Ectodermal cell (in vitro differentiated cells): ENCODE measurements at regions not wholly inside any gene's neighbourhood (a gene's known extent, or its start where the extent isn't known, plus 50 kb on each side); places are given as distances from the start of the nearest gene placed in this dataset.

Experiments used
- H3K27ac ChIP-seq: 2 replicates; pipeline ENCODE4 v1.7.0; 2013; ENCODE audit warnings: mild to moderate bottlenecking, low read depth, low read length; ENCODE audit not compliant: insufficient read depth, poor library complexity, severe bottlenecking
- H3K27me3 ChIP-seq: 2 replicates; pipeline ENCODE4 v1.7.0; 2013; ENCODE audit warnings: mild to moderate bottlenecking, low read length; ENCODE audit not compliant: insufficient read depth, control insufficient read depth, poor library complexity, severe bottlenecking
- H3K36me3 ChIP-seq: one replicate; pipeline ENCODE4 v1.7.0; 2013; ENCODE audit warnings: low read length; ENCODE audit not compliant: control insufficient read depth, insufficient read depth
- H3K4me1 ChIP-seq: one replicate; pipeline ENCODE4 v1.7.0; 2013; ENCODE audit warnings: low read length; ENCODE audit not compliant: control insufficient read depth, insufficient read depth
- H3K4me3 ChIP-seq: 2 replicates; pipeline ENCODE4 v1.7.0; 2013; ENCODE audit warnings: low read depth, low read length, control low read depth; ENCODE audit not compliant: insufficient read depth
- H3K9me3 ChIP-seq: 2 replicates; pipeline ENCODE4 v1.7.0; 2013; ENCODE audit warnings: mild to moderate bottlenecking, low read length, moderate library complexity; ENCODE audit not compliant: control insufficient read depth
- WGBS, 2 experiments: methylation state at CpG; one replicate each; pipeline ENCODE4 v1.1.7; 2013; ENCODE audit warnings: missing lambda C conversion rate in 2 of 2; 5-methylcytosine and 5-hydroxymethylcytosine counted together

- H3K36me3 ChIP-seq = no peaks in the 10 kb centered on the region
- WGBS, 2 experiments = 28 to 51% methylated on average over 6 to 7 of the region's 7 CpGs
- peak overlapping the region; percentile 11 for H3K27ac ChIP-seq
- no peak overlapping the region for H3K4me3 ChIP-seq
- H3K4me1 ChIP-seq = peaks cover 15% of the 10 kb centered on the region
- H3K27me3 ChIP-seq = no peaks in the 10 kb centered on the region
- H3K9me3 ChIP-seq = no peaks in the 10 kb centered on the region
These were observed 708.5 kb downstream of the SQOR start for GRCh38 chr15:46343196-46343935.

GRCh38 chr15:46344115-46344724 lies 709.4 kb downstream of the SQOR start:
- Histone ChIP-seq H3K9me3 (no peaks in the 10 kb centered on the region), H3K27me3 (no peaks in the 10 kb centered on the region), H3K36me3 (no peaks in the 10 kb centered on the region), H3K4me3 (no peak overlapping the region), H3K4me1 (peaks cover 15% of the 10 kb centered on the region), H3K27ac (peak overlapping the region; percentile 17)
- WGBS, 2 experiments = 44% methylated on average over 2 of the region's 2 CpGs

- Histone ChIP-seq H3K9me3 (no peaks in the 10 kb centered on the region), H3K36me3 (no peaks in the 10 kb centered on the region), H3K4me1 (peaks cover 15% of the 10 kb centered on the region), H3K4me3 (no peak overlapping the region), H3K27me3 (no peaks in the 10 kb centered on the region), H3K27ac (no peak overlapping the region)
- WGBS, 2 experiments = 92% methylated on average over 2 of the region's 3 CpGs; no CpG with 5 or more reads in 1 of the 2 experiments
These were observed 710.1 kb downstream of the SQOR start for GRCh38 chr15:46344915-46345314.

- Histone ChIP-seq H3K27me3 (no peaks in the 10 kb centered on the region), H3K4me1 (no peaks in the 10 kb centered on the region), H3K36me3 (no peaks in the 10 kb centered on the region), H3K4me3 (no peak overlapping the region), H3K27ac (no peak overlapping the region), H3K9me3 (no peaks in the 10 kb centered on the region)
- 92 to 97% methylated on average over 3 of the region's 3 CpGs for WGBS, 2 experiments
These were observed 719.6 kb downstream of the SQOR start for GRCh38 chr15:46354443-46354842.

GRCh38 chr15:46365572-46365971 lies 730.7 kb downstream of the SQOR start:
- Histone ChIP-seq H3K4me1 (no peaks in the 10 kb centered on the region), H3K27ac (no peak overlapping the region), H3K9me3 (no peaks in the 10 kb centered on the region), H3K27me3 (no peaks in the 10 kb centered on the region), H3K36me3 (no peaks in the 10 kb centered on the region), H3K4me3 (no peak overlapping the region)
- 93 to 96% methylated on average over 6 of the region's 6 CpGs for whole genome bisulfite sequencing, 2 experiments

DNA sequence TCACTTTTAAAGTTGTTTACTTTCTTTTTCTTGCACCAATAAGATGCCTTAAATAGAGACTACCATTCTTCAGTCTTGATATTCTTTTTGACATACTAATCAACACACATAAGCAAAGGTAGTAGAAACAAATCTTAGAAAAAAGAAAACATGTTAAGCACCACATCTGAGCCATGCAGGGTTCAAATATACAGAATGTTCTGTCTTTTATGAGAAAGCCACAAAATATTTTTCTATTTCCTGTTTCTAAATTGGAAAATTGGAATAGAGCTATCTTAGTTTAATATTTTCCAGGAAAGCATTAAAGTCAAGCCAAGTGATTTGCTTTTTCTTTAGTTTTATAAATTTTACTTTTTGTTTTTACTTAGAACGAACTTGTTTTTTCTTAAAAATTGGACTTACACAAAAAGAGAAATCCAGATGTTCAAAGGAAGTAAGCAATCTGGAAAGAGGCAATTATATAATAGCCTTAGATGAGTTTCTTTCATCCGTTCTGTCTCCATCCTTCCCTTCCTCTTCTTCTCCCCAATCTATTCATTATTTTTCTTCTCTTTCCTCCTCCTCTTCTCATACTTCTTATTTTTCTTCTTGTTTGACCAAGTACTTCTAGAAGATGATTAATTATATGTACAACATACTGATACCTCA lies 731.7 kb downstream of the SQOR start:
- WGBS, 2 experiments = 91 to 100% methylated on average over 1 to 2 of the region's 2 CpGs
- Histone ChIP-seq H3K9me3 (no peaks in the 10 kb centered on the region), H3K4me3 (no peak overlapping the region), H3K27ac (no peak overlapping the region), H3K4me1 (no peaks in the 10 kb centered on the region), H3K27me3 (no peaks in the 10 kb centered on the region), H3K36me3 (no peaks in the 10 kb centered on the region)

GRCh38 chr15:46383978-46384377 lies 749.1 kb downstream of the SQOR start:
- no peaks in the 10 kb centered on the region for H3K36me3 ChIP-seq
- no peak overlapping the region for H3K27ac ChIP-seq
- no peak overlapping the region for H3K4me3 ChIP-seq
- H3K4me1 ChIP-seq = no peaks in the 10 kb centered on the region
- no peaks in the 10 kb centered on the region for H3K27me3 ChIP-seq
- H3K9me3 ChIP-seq = no peaks in the 10 kb centered on the region
- 94 to 95% methylated on average over 3 of the region's 3 CpGs for WGBS, 2 experiments

- no peaks in the 10 kb centered on the region for H3K9me3 ChIP-seq
- no peaks in the 10 kb centered on the region for H3K27me3 ChIP-seq
- H3K4me3 ChIP-seq = no peak overlapping the region
- H3K36me3 ChIP-seq = no peaks in the 10 kb centered on the region
- H3K4me1 ChIP-seq = no peaks in the 10 kb centered on the region
- H3K27ac ChIP-seq = no peak overlapping the region
- WGBS, 2 experiments = 88 to 94% methylated on average over 1 of the region's 1 CpG
These were observed 751.5 kb downstream of the SQOR start for GRCh38 chr15:46386356-46386755.

DNA sequence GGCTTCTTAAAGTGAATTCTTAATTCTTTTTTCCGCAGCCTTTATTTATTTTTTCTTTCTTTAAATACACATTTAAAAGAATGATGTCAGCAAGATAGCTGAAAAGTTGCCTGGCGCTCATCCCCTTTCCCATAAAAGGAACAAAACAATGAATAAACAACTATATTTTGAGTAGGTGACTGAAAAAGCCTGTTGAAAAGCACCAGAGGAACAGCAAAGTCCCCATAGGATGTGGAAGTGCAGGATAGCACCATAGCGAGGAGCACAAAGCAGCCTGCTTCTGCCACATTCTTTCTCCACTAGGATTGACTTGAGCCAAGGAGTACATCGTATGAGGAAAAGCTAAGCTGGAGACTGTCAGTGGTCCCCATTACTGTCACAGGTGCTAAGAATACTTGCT lies 754.9 kb downstream of the SQOR start:
- H3K27me3 ChIP-seq = no peaks in the 10 kb centered on the region
- H3K9me3 ChIP-seq = no peaks in the 10 kb centered on the region
- H3K4me1 ChIP-seq = no peaks in the 10 kb centered on the region
- H3K4me3 ChIP-seq = no peak overlapping the region
- 80 to 87% methylated on average over 3 to 4 of the region's 4 CpGs for WGBS, 2 experiments
- H3K36me3 ChIP-seq = no peaks in the 10 kb centered on the region
- H3K27ac ChIP-seq = no peak overlapping the region

DNA sequence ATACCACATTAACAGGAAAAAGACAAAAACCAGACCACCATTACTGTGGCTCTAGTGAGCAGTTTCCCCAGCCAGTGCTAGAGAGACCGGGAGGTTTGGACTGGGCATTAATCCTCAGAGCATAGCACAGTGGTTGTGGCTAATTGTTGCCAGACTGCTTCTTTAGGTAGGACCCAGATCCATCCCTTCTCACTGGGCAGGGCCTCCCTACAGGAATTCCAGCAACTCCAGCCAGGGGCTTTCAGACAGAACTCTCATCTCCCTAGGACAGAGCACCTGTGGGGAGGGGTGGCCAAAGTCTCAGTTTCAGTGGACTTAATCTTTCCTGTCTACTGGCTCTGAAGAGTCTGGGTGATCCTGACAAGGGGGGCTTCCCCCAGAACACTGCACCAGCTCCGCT lies 759.6 kb downstream of the SQOR start:
- Histone ChIP-seq H3K4me3 (no peak overlapping the region), H3K27me3 (no peaks in the 10 kb centered on the region), H3K4me1 (no peaks in the 10 kb centered on the region), H3K9me3 (no peaks in the 10 kb centered on the region), H3K27ac (no peak overlapping the region), H3K36me3 (no peaks in the 10 kb centered on the region)
- WGBS, 2 experiments = 87 to 96% methylated on average over 2 of the region's 2 CpGs
